ENCODE measurements at regions not wholly inside any gene's neighbourhood (a gene's known extent, or its start where the extent isn't known, plus 50 kb on each side); places are given as distances from the start of the nearest gene placed in this dataset.

- in situ Hi-C loops (cut with MboI; ENCODE audit: low pct_unique_long_range_greater_than_20kb, low sequenced_read_pairs) = no loop called here
- no peak for DNase-seq
Observed at GRCh38 chr11:71358122-71358728, 90.0 kb downstream of the DHCR7 start.

- in situ Hi-C loops (cut with MboI; ENCODE audit: low pct_unique_long_range_greater_than_20kb, low sequenced_read_pairs) = no loop called here
- DNase-seq = no peak
Observed at GRCh38 chr11:71357414-71357813, 90.8 kb downstream of the DHCR7 start.

- in situ Hi-C loops (cut with MboI; ENCODE audit: low pct_unique_long_range_greater_than_20kb, low sequenced_read_pairs) = no loop called here
- DNase-seq = no peak
Observed at GRCh38 chr11:71356904-71357303, 91.3 kb downstream of the DHCR7 start.

- in situ Hi-C loops (cut with MboI; ENCODE audit: low pct_unique_long_range_greater_than_20kb, low sequenced_read_pairs) = no loop called here
- DNase-seq = no peak
Observed at GRCh38 chr11:71356280-71356876, 91.8 kb downstream of the DHCR7 start.

- in situ Hi-C loops (cut with MboI; ENCODE audit: low pct_unique_long_range_greater_than_20kb, low sequenced_read_pairs) = no loop called here
- no peak for DNase-seq
Observed at GRCh38 chr11:71355281-71355680, 92.9 kb downstream of the DHCR7 start.

GRCh38 chr11:71354394-71355105 lies 93.6 kb downstream of the DHCR7 start:
- in situ Hi-C loops (cut with MboI; ENCODE audit: low pct_unique_long_range_greater_than_20kb, low sequenced_read_pairs) = no loop called here
- DNase-seq = no peak

- no peak for DNase-seq
- in situ Hi-C loops (cut with MboI; ENCODE audit: low pct_unique_long_range_greater_than_20kb, low sequenced_read_pairs) = no loop called here
Observed at GRCh38 chr11:71352748-71353147, 95.4 kb downstream of the DHCR7 start.

GRCh38 chr11:71352226-71352625 lies 96.0 kb downstream of the DHCR7 start:
- in situ Hi-C loops (cut with MboI; ENCODE audit: low pct_unique_long_range_greater_than_20kb, low sequenced_read_pairs) = no loop called here
- no peak for DNase-seq

GRCh38 chr11:71349627-71350026 lies 97.2 kb upstream of the SHANK2 start:
- DNase-seq = no peak
- in situ Hi-C loops (cut with MboI; ENCODE audit: low pct_unique_long_range_greater_than_20kb, low sequenced_read_pairs) = no loop called here

- no peak for DNase-seq
- in situ Hi-C loops (cut with MboI; ENCODE audit: low pct_unique_long_range_greater_than_20kb, low sequenced_read_pairs) = no loop called here
Observed at GRCh38 chr11:71343828-71344400, 91.5 kb upstream of the SHANK2 start.

GRCh38 chr11:71342951-71343827 lies 90.8 kb upstream of the SHANK2 start:
- DNase-seq = peak; percentile 5

GRCh38 chr11:71342116-71342515 lies 89.7 kb upstream of the SHANK2 start:
- in situ Hi-C loops (cut with MboI; ENCODE audit: low pct_unique_long_range_greater_than_20kb, low sequenced_read_pairs) = no loop called here
- DNase-seq = no peak

More at GRCh38 chr11:71342951-71343827, 90.8 kb upstream of the SHANK2 start:
- in situ Hi-C loops (cut with MboI; ENCODE audit: low pct_unique_long_range_greater_than_20kb, low sequenced_read_pairs) = no loop called here

GRCh38 chr11:71341596-71341995 lies 89.2 kb upstream of the SHANK2 start:
- in situ Hi-C loops (cut with MboI; ENCODE audit: low pct_unique_long_range_greater_than_20kb, low sequenced_read_pairs) = no loop called here
- no peak for DNase-seq

GRCh38 chr11:71341173-71341572 lies 88.8 kb upstream of the SHANK2 start:
- in situ Hi-C loops (cut with MboI; ENCODE audit: low pct_unique_long_range_greater_than_20kb, low sequenced_read_pairs) = no loop called here
- DNase-seq = no peak

- in situ Hi-C loops (cut with MboI; ENCODE audit: low pct_unique_long_range_greater_than_20kb, low sequenced_read_pairs) = no loop called here
- no peak for DNase-seq
Observed at GRCh38 chr11:71340086-71340606, 87.8 kb upstream of the SHANK2 start.

GRCh38 chr11:71339396-71339881 lies 87.1 kb upstream of the SHANK2 start:
- in situ Hi-C loops (cut with MboI; ENCODE audit: low pct_unique_long_range_greater_than_20kb, low sequenced_read_pairs) = no loop called here
- DNase-seq = no peak

GRCh38 chr11:71338801-71339395 lies 86.5 kb upstream of the SHANK2 start:
- in situ Hi-C loops (cut with MboI; ENCODE audit: low pct_unique_long_range_greater_than_20kb, low sequenced_read_pairs) = no loop called here
- DNase-seq = no peak

GRCh38 chr11:71336996-71337754 lies 84.8 kb upstream of the SHANK2 start:
- in situ Hi-C loops (cut with MboI; ENCODE audit: low pct_unique_long_range_greater_than_20kb, low sequenced_read_pairs) = no loop called here
- DNase-seq = no peak
